Mesodermal cell (in vitro differentiated cells): ENCODE measurements at regions not wholly inside any gene's neighbourhood (a gene's known extent, or its start where the extent isn't known, plus 50 kb on each side); places are given as distances from the start of the nearest gene placed in this dataset.

Source experiments
- H3K27ac ChIP-seq: 2 replicates; pipeline ENCODE4 v1.7.0; 2013; ENCODE audit warnings: mild to moderate bottlenecking, low read depth, low read length, moderate library complexity; ENCODE audit not compliant: severe bottlenecking
- H3K36me3 ChIP-seq: 2 replicates; pipeline ENCODE4 v1.7.1; 2013; ENCODE audit warnings: mild to moderate bottlenecking, low read length, moderate library complexity; ENCODE audit not compliant: control insufficient read depth, insufficient read depth
- H3K4me1 ChIP-seq: one replicate; pipeline ENCODE4 v1.7.1; 2013; ENCODE audit warnings: mild to moderate bottlenecking, low read length; ENCODE audit not compliant: insufficient read depth, control insufficient read depth, poor library complexity, severe bottlenecking
- H3K4me3 ChIP-seq: 2 replicates; pipeline ENCODE4 v1.7.0; 2013; ENCODE audit warnings: low read length, control low read depth, mild to moderate bottlenecking; ENCODE audit not compliant: insufficient read depth, poor library complexity, severe bottlenecking; ENCODE audit errors: extremely low read depth
- H3K9me3 ChIP-seq: 2 replicates; pipeline ENCODE4 v1.7.1; 2013; ENCODE audit warnings: mild to moderate bottlenecking, low read length, moderate library complexity; ENCODE audit not compliant: control insufficient read depth
- WGBS, 2 experiments: methylation state at CpG; one replicate each; pipeline ENCODE4 v1.1.5; 2013; ENCODE audit warnings: missing lambda C conversion rate in 2 of 2; ENCODE audit not compliant: insufficient coverage in 2 of 2; 5-methylcytosine and 5-hydroxymethylcytosine counted together

- Histone ChIP-seq H3K4me3 (no peak overlapping the region), H3K27ac (no peak overlapping the region), H3K9me3 (no peaks in the 10 kb centered on the region), H3K4me1 (no peaks in the 10 kb centered on the region), H3K36me3 (no peaks in the 10 kb centered on the region)
- 94 to 95% methylated on average over 4 to 6 of the region's 6 CpGs for WGBS, 2 experiments
Measured at GRCh38 chr9:134236001-134236421, 71.6 kb upstream of the RNU6ATAC start.

- Histone ChIP-seq H3K4me3 (no peak overlapping the region), H3K36me3 (no peaks in the 10 kb centered on the region), H3K9me3 (no peaks in the 10 kb centered on the region), H3K4me1 (no peaks in the 10 kb centered on the region), H3K27ac (no peak overlapping the region)
- WGBS, 2 experiments = 88 to 95% methylated on average over 6 to 10 of the region's 13 CpGs
Measured at GRCh38 chr9:134236935-134237629, 72.7 kb upstream of the RNU6ATAC start.

- H3K4me1 ChIP-seq = no peaks in the 10 kb centered on the region
- no peaks in the 10 kb centered on the region for H3K9me3 ChIP-seq
- no peak overlapping the region for H3K4me3 ChIP-seq
- H3K36me3 ChIP-seq = no peaks in the 10 kb centered on the region
- H3K27ac ChIP-seq = no peak overlapping the region
- WGBS, 2 experiments = 89 to 95% methylated on average over 16 to 17 of the region's 17 CpGs
Measured at GRCh38 chr9:134237630-134238265, 73.4 kb upstream of the RNU6ATAC start.

GRCh38 chr9:134239130-134239903 is 75.0 kb upstream of the RNU6ATAC start:
- Histone ChIP-seq H3K36me3 (no peaks in the 10 kb centered on the region), H3K4me1 (no peaks in the 10 kb centered on the region), H3K9me3 (no peaks in the 10 kb centered on the region), H3K27ac (no peak overlapping the region), H3K4me3 (no peak overlapping the region)
- 89 to 91% methylated on average over 22 to 26 of the region's 29 CpGs for WGBS, 2 experiments

- Histone ChIP-seq H3K9me3 (no peaks in the 10 kb centered on the region), H3K27ac (no peak overlapping the region), H3K4me3 (no peak overlapping the region), H3K4me1 (no peaks in the 10 kb centered on the region), H3K36me3 (no peaks in the 10 kb centered on the region)
- WGBS, 2 experiments = 77 to 88% methylated on average over 4 to 6 of the region's 7 CpGs
Measured at GRCh38 chr9:134239939-134240338, 75.6 kb upstream of the RNU6ATAC start.

- Histone ChIP-seq H3K9me3 (no peaks in the 10 kb centered on the region), H3K4me3 (no peak overlapping the region), H3K4me1 (no peaks in the 10 kb centered on the region), H3K27ac (no peak overlapping the region), H3K36me3 (no peaks in the 10 kb centered on the region)
- 84 to 86% methylated on average over 7 to 9 of the region's 11 CpGs for WGBS, 2 experiments
Measured at GRCh38 chr9:134240361-134240760, 76.0 kb upstream of the RNU6ATAC start.

- no peak overlapping the region for H3K4me3 ChIP-seq
- peaks cover 6% of the 10 kb centered on the region for H3K9me3 ChIP-seq
- H3K36me3 ChIP-seq = no peaks in the 10 kb centered on the region
- no peak overlapping the region for H3K27ac ChIP-seq
- WGBS, 2 experiments = 88 to 89% methylated on average over 19 of the region's 19 CpGs
- no peaks in the 10 kb centered on the region for H3K4me1 ChIP-seq
Measured at GRCh38 chr9:134242706-134243105, 78.3 kb upstream of the RNU6ATAC start.

- Histone ChIP-seq H3K36me3 (no peaks in the 10 kb centered on the region), H3K4me1 (no peaks in the 10 kb centered on the region), H3K9me3 (peaks cover 12% of the 10 kb centered on the region), H3K27ac (no peak overlapping the region), H3K4me3 (no peak overlapping the region)
- 75 to 82% methylated on average over 12 to 14 of the region's 14 CpGs for WGBS, 2 experiments
Measured at GRCh38 chr9:134243778-134244467, 79.6 kb upstream of the RNU6ATAC start.

- peaks cover 12% of the 10 kb centered on the region for H3K9me3 ChIP-seq
- H3K27ac ChIP-seq = no peak overlapping the region
- H3K4me1 ChIP-seq = no peaks in the 10 kb centered on the region
- H3K4me3 ChIP-seq = no peak overlapping the region
- no peaks in the 10 kb centered on the region for H3K36me3 ChIP-seq
- WGBS, 2 experiments = 93 to 95% methylated on average over 11 of the region's 11 CpGs
Measured at GRCh38 chr9:134245179-134245578, 80.8 kb upstream of the RNU6ATAC start.

GRCh38 chr9:134247918-134248631 is 78.2 kb upstream of the RXRA start:
- Histone ChIP-seq H3K4me3 (no peak overlapping the region), H3K9me3 (peaks cover 12% of the 10 kb centered on the region), H3K36me3 (no peaks in the 10 kb centered on the region), H3K4me1 (no peaks in the 10 kb centered on the region), H3K27ac (no peak overlapping the region)
- WGBS, 2 experiments = 81 to 92% methylated on average over 5 of the region's 5 CpGs
